ENCODE measurements at regions not wholly inside any gene's neighbourhood (a gene's known extent, or its start where the extent isn't known, plus 50 kb on each side); places are given as distances from the start of the nearest gene placed in this dataset.

GRCh38 chr12:5134861-5135525, 91.3 kb downstream of the KCNA5 start:
- Histone ChIP-seq H3K27ac (ENCODE audit: extremely low read depth, low read depth, low read length) (no peak overlapping the region), H3K4me1 (ENCODE audit: control insufficient read depth, insufficient read depth, low read length) (no peaks in the 10 kb centered on the region), H3K4me3 (ENCODE audit: low read depth, low read length) (no peak overlapping the region), H3K36me3 (ENCODE audit: control insufficient read depth in 2 of 2, insufficient read depth in 1 of 2, low read length in 2 of 2) (no peaks in the 10 kb centered on the region), H3K9me3 (ENCODE audit: control insufficient read depth, insufficient read depth, low read depth, low read length) (no peaks in the 10 kb centered on the region)
- TF ChIP-seq ZBTB11 (tag by site-specific recombination; conservative IDR thresholded peaks at IDR 0.05; ENCODE audit: low read depth) (no peak), YY2 (tag by site-specific recombination; IDR thresholded peaks at IDR 0.05) (no peak), ZNF514 (tag by site-specific recombination; IDR thresholded peaks at IDR 0.05) (no peak), ZNF274 (IDR thresholded peaks at IDR 0.05; ENCODE audit: low read length) (no peak), ZNF274 (tag by site-specific recombination; IDR thresholded peaks at IDR 0.05; ENCODE audit: borderline replicate concordance) (no peak), ZNF501 (tag by site-specific recombination; IDR thresholded peaks at IDR 0.05) (no peak), ZNF830 (tag by site-specific recombination; IDR thresholded peaks at IDR 0.05; ENCODE audit: low read depth) (no peak), ZSCAN5A (tag by site-specific recombination; IDR thresholded peaks at IDR 0.05) (no peak), TSHZ1 (tag by site-specific recombination; IDR thresholded peaks at IDR 0.05; ENCODE audit: borderline replicate concordance) (no peak), ZNF398 (tag by site-specific recombination; IDR thresholded peaks at IDR 0.05) (no peak), MZF1 (tag by site-specific recombination; IDR thresholded peaks at IDR 0.05; ENCODE audit: borderline replicate concordance) (no peak)
- CTCF ChIA-PET: no interaction called here
- POLR2A ChIA-PET: no interaction called here

GRCh38 chr12:5138256-5138655, 94.6 kb downstream of the KCNA5 start:
- Histone ChIP-seq H3K36me3 (ENCODE audit: control insufficient read depth in 2 of 2, insufficient read depth in 1 of 2, low read length in 2 of 2) (no peaks in the 10 kb centered on the region), H3K27ac (ENCODE audit: extremely low read depth, low read depth, low read length) (no peak overlapping the region), H3K4me1 (ENCODE audit: control insufficient read depth, insufficient read depth, low read length) (no peaks in the 10 kb centered on the region), H3K4me3 (ENCODE audit: low read depth, low read length) (no peak overlapping the region), H3K9me3 (ENCODE audit: control insufficient read depth, insufficient read depth, low read depth, low read length) (no peaks in the 10 kb centered on the region)
- CTCF ChIA-PET: interaction anchor here (0.8 kb wide), 1 partner anchor 13 kb away, joined by 3 read pairs; no protein-coding TSS in a partner anchor
- TF ChIP-seq GFI1B (tag by site-specific recombination; IDR thresholded peaks at IDR 0.05): no peak
- POLR2A ChIA-PET: no interaction called here
